ENCODE measurements at regions not wholly inside any gene's neighbourhood (a gene's known extent, or its start where the extent isn't known, plus 50 kb on each side); places are given as distances from the start of the nearest gene placed in this dataset.
"Not testable (repeated sequence)": the region's sequence is repeated elsewhere in the genome, so short reads cannot be mapped to it uniquely, and the experiment has no call there.

- TF ChIP-seq CTCF, POLR2A, POLR2AphosphoS5, EP300 (IDR thresholded peaks at IDR 0.05): not testable (repeated sequence)
Observed at GRCh38 chr4:9110700-9111099, 59.5 kb upstream of the FAM90A26 start.

All from gastroesophageal sphincter (tissue), 3 donors.